Progenitor cell of endocrine pancreas (in vitro differentiated cells): ENCODE measurements at regions not wholly inside any gene's neighbourhood (a gene's known extent, or its start where the extent isn't known, plus 50 kb on each side); places are given as distances from the start of the nearest gene placed in this dataset.

Experiments
- DNase-seq: peaks from one replicate; pipeline ENCODE4 v3.0.0; 2021; ENCODE audit warnings: low spot score; ENCODE audit not compliant: unreplicated experiment
- H3K27ac Mint-ChIP-seq: 2 replicates; pipeline ENCODE4 v1.8.0; 2021; ENCODE audit warnings: mild to moderate bottlenecking, moderate library complexity, mixed read lengths
- H3K27me3 Mint-ChIP-seq: 2 replicates; pipeline ENCODE4 v1.8.0; 2021; ENCODE audit warnings: mixed read lengths
- H3K36me3 Mint-ChIP-seq: 2 replicates; pipeline ENCODE4 v1.8.0; 2022; ENCODE audit warnings: mixed read lengths; ENCODE audit not compliant: insufficient read depth
- H3K4me1 Mint-ChIP-seq: 2 replicates; pipeline ENCODE4 v1.8.0; 2021; ENCODE audit warnings: low read depth, mixed read lengths
- H3K4me3 Mint-ChIP-seq: 2 replicates; pipeline ENCODE4 v1.8.0; 2021; ENCODE audit warnings: low read depth, mild to moderate bottlenecking, moderate library complexity, mixed read lengths
- H3K9me3 Mint-ChIP-seq: 2 replicates; pipeline ENCODE4 v1.8.0; 2021; ENCODE audit warnings: low read depth, mixed read lengths
- CTCF ChIP-seq: fragments of 200-600 bp; sonication (generic); IDR thresholded peaks from one replicate; pipeline ENCODE4 v1.5.0; 2021; ENCODE audit warnings: antibody characterized with exemption, mild to moderate bottlenecking; ENCODE audit not compliant: unreplicated experiment

- no peak for TF ChIP-seq CTCF
- no peak for DNase-seq
- no peak overlapping the region for H3K27ac Mint-ChIP-seq
These were observed 363.5 kb upstream of the KLHL29 start for GRCh38 chr2:23021311-23022120.

GRCh38 chr2:23023722-23024121, 361.3 kb upstream of the KLHL29 start:
- no peak overlapping the region for H3K27ac Mint-ChIP-seq
- H3K4me3 Mint-ChIP-seq = no peak overlapping the region
- TF ChIP-seq CTCF = no peak
- no peaks in the 10 kb centered on the region for H3K27me3 Mint-ChIP-seq
- DNase-seq = no peak
- H3K4me1 Mint-ChIP-seq = peaks cover 18% of the 10 kb centered on the region
- no peaks in the 10 kb centered on the region for H3K9me3 Mint-ChIP-seq
- no peaks in the 10 kb centered on the region for H3K36me3 Mint-ChIP-seq

More at GRCh38 chr2:23021311-23022120, 363.5 kb upstream of the KLHL29 start:
- H3K4me1 Mint-ChIP-seq = peaks cover 5% of the 10 kb centered on the region
- H3K9me3 Mint-ChIP-seq = no peaks in the 10 kb centered on the region
- no peak overlapping the region for H3K4me3 Mint-ChIP-seq
- peaks cover 4% of the 10 kb centered on the region for H3K27me3 Mint-ChIP-seq
- H3K36me3 Mint-ChIP-seq = no peaks in the 10 kb centered on the region

- Mint-ChIP-seq H3K4me1 (peaks cover 37% of the 10 kb centered on the region), H3K36me3 (no peaks in the 10 kb centered on the region), H3K9me3 (no peaks in the 10 kb centered on the region), H3K27me3 (peaks cover 2% of the 10 kb centered on the region), H3K27ac (no peak overlapping the region), H3K4me3 (no peak overlapping the region)
- no peak for DNase-seq
- TF ChIP-seq CTCF = no peak
These were observed 358.3 kb upstream of the KLHL29 start for GRCh38 chr2:23026671-23027070.

- H3K9me3 Mint-ChIP-seq = no peaks in the 10 kb centered on the region
- no peak for DNase-seq
- H3K36me3 Mint-ChIP-seq = no peaks in the 10 kb centered on the region
- H3K4me1 Mint-ChIP-seq = peaks cover 37% of the 10 kb centered on the region
- H3K27me3 Mint-ChIP-seq = peaks cover 4% of the 10 kb centered on the region
- no peak overlapping the region for H3K4me3 Mint-ChIP-seq
- H3K27ac Mint-ChIP-seq = no peak overlapping the region
- no peak for TF ChIP-seq CTCF
These were observed 357.6 kb upstream of the KLHL29 start for GRCh38 chr2:23027396-23027795.

GRCh38 chr2:23028106-23028505, 356.9 kb upstream of the KLHL29 start:
- H3K27me3 Mint-ChIP-seq = peaks cover 4% of the 10 kb centered on the region
- TF ChIP-seq CTCF = no peak
- H3K4me3 Mint-ChIP-seq = peak overlapping the region; percentile 33
- peaks cover 37% of the 10 kb centered on the region for H3K4me1 Mint-ChIP-seq
- peak overlapping the region; percentile 77 for H3K27ac Mint-ChIP-seq
- no peak for DNase-seq
- no peaks in the 10 kb centered on the region for H3K36me3 Mint-ChIP-seq
- H3K9me3 Mint-ChIP-seq = no peaks in the 10 kb centered on the region
